ENCODE measurements at regions not wholly inside any gene's neighbourhood (a gene's known extent, or its start where the extent isn't known, plus 50 kb on each side); places are given as distances from the start of the nearest gene placed in this dataset.

GRCh38 chr10:56874950-56875349 is 513.9 kb upstream of the ZWINT start:
- in situ Hi-C loops (cut with HindIII; ENCODE audit: low pct_ligation_motif_present, low sequenced_read_pairs): no loop called here
- Histone ChIP-seq H3K27ac (no peak overlapping the region), H3K4me3 (ENCODE audit: low read depth, low read length) (no peak overlapping the region), H3K27me3 (replicated peaks) (no peaks in the 10 kb centered on the region), H3K36me3 (replicated peaks) (no peaks in the 10 kb centered on the region)
- no peak for DNase-seq
- no peak for TF ChIP-seq CTCF (IDR thresholded peaks at IDR 0.05; ENCODE audit: low read depth, low read length, missing control alignments)

- in situ Hi-C loops (cut with HindIII; ENCODE audit: low pct_ligation_motif_present, low sequenced_read_pairs): no loop called here
- Histone ChIP-seq H3K36me3 (replicated peaks) (no peaks in the 10 kb centered on the region), H3K4me3 (ENCODE audit: low read depth, low read length) (no peak overlapping the region), H3K27ac (no peak overlapping the region), H3K27me3 (replicated peaks) (no peaks in the 10 kb centered on the region)
- TF ChIP-seq CTCF (IDR thresholded peaks at IDR 0.05; ENCODE audit: low read depth, low read length, missing control alignments): no peak
- DNase-seq: no peak
Observed at GRCh38 chr10:56871160-56871668, 510.2 kb upstream of the ZWINT start.

DNA sequence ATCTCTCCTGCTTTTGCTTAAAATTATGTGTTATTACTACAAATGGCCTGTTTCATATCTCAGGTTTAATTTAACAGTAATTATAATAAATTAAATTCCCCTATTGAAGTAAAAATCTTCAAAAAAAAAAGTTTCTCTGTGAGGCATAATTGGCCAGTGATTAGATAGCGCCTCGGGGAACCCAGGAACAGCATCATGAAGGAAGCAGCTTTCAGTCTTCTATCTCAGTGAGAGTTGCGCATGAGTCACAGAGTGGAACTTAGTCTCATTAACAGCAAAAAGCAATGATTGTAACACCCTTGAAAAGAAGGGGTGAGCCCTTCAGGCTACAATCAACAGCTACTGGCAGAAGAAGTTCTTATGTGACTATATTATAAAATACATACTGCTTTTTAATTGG is 506.2 kb upstream of the ZWINT start:
- TF ChIP-seq CTCF (IDR thresholded peaks at IDR 0.05; ENCODE audit: low read depth, low read length, missing control alignments): no peak
- H3K27ac ChIP-seq: no peak overlapping the region
- in situ Hi-C loops (cut with HindIII; ENCODE audit: low pct_ligation_motif_present, low sequenced_read_pairs): no loop called here

GRCh38 chr10:56856569-56856968 is 495.5 kb upstream of the ZWINT start:
- in situ Hi-C loops (cut with HindIII; ENCODE audit: low pct_ligation_motif_present, low sequenced_read_pairs): no loop called here

More for the DNA sequence above, 506.2 kb upstream of the ZWINT start:
- Histone ChIP-seq H3K36me3 (replicated peaks) (no peaks in the 10 kb centered on the region), H3K27me3 (replicated peaks) (no peaks in the 10 kb centered on the region), H3K4me3 (ENCODE audit: low read depth, low read length) (no peak overlapping the region)
- DNase-seq: no peak

DNA sequence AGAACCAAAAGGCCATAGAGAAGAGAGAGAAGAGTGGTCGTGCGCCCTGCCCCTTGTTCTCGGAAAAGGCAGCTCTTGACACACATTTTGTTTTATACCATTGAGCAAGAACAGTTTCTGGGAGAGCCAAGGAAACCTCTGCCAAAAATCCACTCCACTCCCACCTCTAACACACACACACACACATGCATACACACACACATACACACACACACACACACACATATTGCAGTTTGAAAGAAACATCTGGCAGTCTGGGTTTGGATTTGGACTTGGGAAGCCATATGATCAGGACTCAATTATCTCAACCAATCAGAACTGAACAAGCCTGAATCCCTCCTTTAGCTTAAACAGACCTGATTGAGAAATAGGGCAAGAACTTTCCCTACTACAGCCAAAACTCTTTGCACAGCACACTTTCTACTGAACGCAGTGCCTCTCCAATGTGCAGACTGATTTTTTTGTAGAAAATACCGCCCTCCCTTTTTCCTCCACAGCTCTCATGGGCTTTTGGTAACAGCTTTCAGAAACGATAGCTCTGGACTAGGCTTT is 484.0 kb upstream of the ZWINT start:
- H3K27ac ChIP-seq: no peak overlapping the region
- TF ChIP-seq CTCF (IDR thresholded peaks at IDR 0.05; ENCODE audit: low read depth, low read length, missing control alignments): no peak
- no peak overlapping the region for H3K4me3 ChIP-seq (ENCODE audit: low read depth, low read length)
- in situ Hi-C loops (cut with HindIII; ENCODE audit: low pct_ligation_motif_present, low sequenced_read_pairs): no loop called here
- H3K27me3 ChIP-seq (replicated peaks): no peaks in the 10 kb centered on the region
- DNase-seq: no peak
- H3K36me3 ChIP-seq (replicated peaks): no peaks in the 10 kb centered on the region

More at GRCh38 chr10:56856569-56856968, 495.5 kb upstream of the ZWINT start:
- Histone ChIP-seq H3K27me3 (replicated peaks) (no peaks in the 10 kb centered on the region), H3K36me3 (replicated peaks) (no peaks in the 10 kb centered on the region), H3K27ac (no peak overlapping the region), H3K4me3 (ENCODE audit: low read depth, low read length) (no peak overlapping the region)
- DNase-seq: no peak
- TF ChIP-seq CTCF (IDR thresholded peaks at IDR 0.05; ENCODE audit: low read depth, low read length, missing control alignments): no peak

- Histone ChIP-seq H3K4me3 (ENCODE audit: low read depth, low read length) (no peak overlapping the region), H3K27me3 (replicated peaks) (no peaks in the 10 kb centered on the region), H3K36me3 (replicated peaks) (no peaks in the 10 kb centered on the region), H3K27ac (no peak overlapping the region)
- no peak for DNase-seq
- in situ Hi-C loops (cut with HindIII; ENCODE audit: low pct_ligation_motif_present, low sequenced_read_pairs): no loop called here
- TF ChIP-seq CTCF (IDR thresholded peaks at IDR 0.05; ENCODE audit: low read depth, low read length, missing control alignments): no peak
Observed at GRCh38 chr10:56836659-56837058, 475.6 kb upstream of the ZWINT start.

Measured in brain microvascular endothelial cell (primary cell).